ENCODE measurements at regions not wholly inside any gene's neighbourhood (a gene's known extent, or its start where the extent isn't known, plus 50 kb on each side); places are given as distances from the start of the nearest gene placed in this dataset.

GRCh38 chr6:159359581-159360297 lies 190.5 kb downstream of the FNDC1 start:
- intact Hi-C loops (cut with DNase I), result no loop called here
- peak in 4 of 10 donors; percentile 41 to 83 (median 62) for DNase-seq

- intact Hi-C loops (cut with DNase I), result no loop called here
- DNase-seq, result no peak
These were observed 189.4 kb downstream of the FNDC1 start for GRCh38 chr6:159358562-159358961.

GRCh38 chr6:159357211-159357915 lies 188.2 kb downstream of the FNDC1 start:
- DNase-seq, result peak in 1 of 10 donors; percentile 38
- intact Hi-C loops (cut with DNase I), result no loop called here

- intact Hi-C loops (cut with DNase I), result no loop called here
- DNase-seq, result peak in 1 of 10 donors; percentile 51
These were observed 184.0 kb downstream of the FNDC1 start for GRCh38 chr6:159353193-159353592.

DNA sequence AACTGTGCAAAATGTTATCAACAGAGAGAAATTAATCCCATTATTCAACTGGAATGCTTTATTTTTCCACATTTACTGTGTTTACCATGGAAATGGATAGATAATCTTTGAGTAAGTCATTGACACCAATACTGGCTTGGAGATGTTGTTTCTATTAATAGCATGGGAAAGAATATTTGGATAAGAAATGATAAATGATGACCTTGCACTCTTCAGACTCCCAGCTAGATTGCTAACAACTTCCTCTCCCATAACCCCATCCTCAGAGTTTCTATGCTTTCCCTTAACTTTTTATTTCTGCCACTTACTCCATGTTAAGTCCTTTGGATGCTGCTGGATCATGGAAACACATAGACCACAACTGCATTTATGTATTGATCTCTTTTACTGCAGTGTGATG lies 182.5 kb downstream of the FNDC1 start:
- no peak for DNase-seq
- intact Hi-C loops (cut with DNase I), result no loop called here

DNA sequence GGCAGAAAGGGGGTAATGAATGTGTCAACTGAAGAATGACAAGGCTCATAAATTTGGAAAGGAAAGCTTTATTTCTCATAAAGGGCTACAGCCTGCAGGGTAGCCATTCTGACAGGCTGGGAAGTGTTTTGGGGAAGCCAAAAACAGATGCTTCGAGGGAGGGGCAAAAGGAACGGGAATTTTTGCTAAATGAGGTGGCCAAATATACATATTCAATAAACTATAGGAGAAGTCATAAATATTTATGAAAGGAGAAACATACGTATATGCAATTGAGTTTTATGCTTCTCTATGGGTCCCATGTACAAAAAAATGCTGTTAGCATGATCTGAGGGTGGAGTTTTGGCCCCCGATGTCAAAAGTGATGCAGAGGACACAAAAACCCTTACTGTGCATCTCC lies 180.7 kb downstream of the FNDC1 start:
- intact Hi-C loops (cut with DNase I), result no loop called here
- DNase-seq, result no peak

GRCh38 chr6:159343709-159344108 lies 174.5 kb downstream of the FNDC1 start:
- no peak for DNase-seq
- intact Hi-C loops (cut with DNase I), result no loop called here

DNA sequence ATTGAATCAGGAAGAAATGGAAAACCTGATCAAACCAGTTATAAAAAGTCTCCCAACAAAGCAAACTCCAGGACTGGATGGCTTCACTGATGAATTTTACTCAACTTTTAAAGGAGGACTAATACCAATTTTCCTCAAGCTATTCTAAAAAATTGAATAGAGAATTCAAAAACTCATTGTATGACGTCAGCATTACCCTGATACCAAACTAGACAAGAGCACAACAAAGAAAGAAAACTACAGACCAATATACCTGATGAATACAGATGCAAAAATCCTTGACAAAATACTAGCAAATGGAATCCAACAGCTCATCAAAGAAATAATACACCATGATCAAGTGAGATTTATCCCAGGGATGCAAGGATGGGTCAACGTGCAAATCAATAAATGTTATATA lies 172.9 kb downstream of the FNDC1 start:
- DNase-seq, result no peak
- intact Hi-C loops (cut with DNase I), result no loop called here

DNA sequence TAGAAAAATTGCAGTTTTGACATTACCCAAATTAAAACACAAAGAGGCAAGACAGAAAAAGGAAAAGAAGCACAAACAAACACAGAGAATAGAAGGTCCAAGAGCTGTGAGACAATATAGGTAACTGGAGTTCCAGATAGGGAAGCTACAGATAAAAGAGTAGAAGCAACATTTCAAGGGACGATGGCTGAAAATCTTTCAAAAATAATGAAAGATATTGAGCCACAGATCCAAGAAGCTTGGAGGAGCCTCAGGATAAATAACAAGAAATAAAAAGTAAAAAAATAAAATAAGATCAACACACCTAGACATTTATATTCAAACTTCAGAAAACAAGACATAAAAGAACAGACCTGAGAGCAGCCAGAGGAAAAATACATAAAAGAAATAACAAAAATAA lies 164.9 kb downstream of the FNDC1 start:
- intact Hi-C loops (cut with DNase I), result no loop called here
- no peak for DNase-seq

DNA sequence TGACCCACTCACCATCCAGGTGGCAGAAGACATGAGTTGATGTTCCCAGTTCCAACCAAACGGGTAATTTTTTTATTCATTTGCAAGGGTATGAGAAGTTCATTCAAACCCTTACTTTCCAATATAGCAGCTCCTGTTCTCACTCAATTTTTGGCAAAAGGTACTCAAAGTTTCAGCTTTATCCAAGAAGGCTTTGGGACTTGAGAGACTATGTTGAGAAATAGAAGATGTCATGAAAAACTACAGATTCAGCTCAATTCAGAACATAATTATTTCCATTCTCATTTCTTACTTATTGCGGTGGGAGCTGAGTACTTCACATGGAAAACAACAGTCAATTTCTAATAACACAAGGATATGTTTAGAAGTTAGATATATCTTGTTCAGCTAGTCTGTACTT lies 162.3 kb downstream of the FNDC1 start:
- intact Hi-C loops (cut with DNase I), result no loop called here

GRCh38 chr6:159329081-159329480 lies 159.9 kb downstream of the FNDC1 start:
- intact Hi-C loops (cut with DNase I), result no loop called here
- no peak for DNase-seq

More for the DNA sequence above, 162.3 kb downstream of the FNDC1 start:
- no peak for DNase-seq

DNA sequence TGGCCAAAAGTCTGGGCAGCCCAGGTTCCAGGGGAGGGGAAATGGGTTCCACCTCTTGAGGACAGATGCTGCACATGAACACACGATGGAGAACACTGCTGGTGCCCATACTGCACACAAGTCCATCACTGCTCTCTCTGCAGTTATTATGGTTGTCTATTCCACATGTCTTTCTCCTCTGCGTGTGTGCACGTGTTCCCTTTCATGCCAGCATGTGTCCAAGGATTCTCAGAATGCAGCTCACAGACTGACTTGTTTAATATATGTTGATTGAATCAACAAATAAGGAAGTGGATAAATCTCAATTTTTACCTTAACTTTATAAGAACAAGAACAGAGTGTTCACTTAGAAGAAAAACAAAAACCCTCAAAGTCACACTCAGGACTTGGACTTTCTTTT lies 158.9 kb downstream of the FNDC1 start:
- intact Hi-C loops (cut with DNase I), result no loop called here
- DNase-seq, result no peak

DNA sequence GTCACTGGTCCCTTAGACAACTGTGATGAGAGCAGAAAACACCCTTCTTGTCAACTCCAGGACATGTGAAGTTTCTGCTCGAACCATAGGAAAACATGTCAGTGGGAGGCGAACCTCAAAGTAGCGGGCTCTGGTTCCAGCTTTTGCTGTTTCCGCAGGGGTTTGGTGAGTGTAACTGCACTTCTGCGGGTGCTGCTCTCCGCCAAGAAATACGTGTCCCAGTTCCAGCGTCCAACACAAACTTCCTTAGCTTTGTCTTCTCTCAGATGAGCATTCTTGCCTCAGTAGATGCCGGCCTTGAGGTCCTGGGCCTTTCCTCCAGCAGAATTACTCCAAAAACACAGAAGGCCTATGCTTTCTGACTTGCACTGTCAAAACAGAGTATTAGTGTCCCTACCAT lies 156.3 kb downstream of the FNDC1 start:
- intact Hi-C loops (cut with DNase I), result no loop called here
- no peak for DNase-seq

GRCh38 chr6:159324596-159324995 lies 155.4 kb downstream of the FNDC1 start:
- intact Hi-C loops (cut with DNase I), result no loop called here
- no peak for DNase-seq
